CD4-positive, alpha-beta T cell (primary cell): ENCODE measurements at regions not wholly inside any gene's neighbourhood (a gene's known extent, or its start where the extent isn't known, plus 50 kb on each side); places are given as distances from the start of the nearest gene placed in this dataset.

ENCODE experiments used
- ATAC-seq: fragments of 200-7000 bp; cut with Tn5 transposase; one replicate; pipeline ENCODE4 v1.10.0; 2022; ENCODE audit warnings: mild to moderate bottlenecking; ENCODE audit not compliant: poor library complexity
- CTCF ChIA-PET: fragments of 350-600 bp; sonication (Branson Sonifier 250); formaldehyde crosslinking; loops from one replicate; lab custom pipeline; 2021; ENCODE audit warnings: antibody characterized with exemption, inconsistent platforms; lab: Charles Lee
- POLR2A ChIA-PET: fragments of 350-600 bp; sonication (Branson Sonifier 250); formaldehyde crosslinking; loops from one replicate; lab custom pipeline; 2021; ENCODE audit warnings: antibody characterized with exemption, inconsistent platforms; lab: Charles Lee
- DNase-seq, 14 experiments: peaks; one replicate each; pipeline ENCODE4 v3.0.0-alpha.2; 2013 to 2020; ENCODE audit warnings: mixed read lengths in 2 of 14
- H3K27ac ChIP-seq, 2 donors: one replicate each; pipeline versions ENCODE4 v1.5.1 to v1.7.0; 2013; ENCODE audit warnings: low read length in 2 of 2, low read depth in 1 of 2, mild to moderate bottlenecking in 1 of 2
- H3K27me3 ChIP-seq, 2 experiments: 1 replicate in 1 of 2; 2 replicates in 1 of 2; pipeline versions ENCODE4 v1.6.1 to v1.7.0; 2013; ENCODE audit warnings: low read length in 2 of 2, control low read depth in 1 of 2, mild to moderate bottlenecking in 1 of 2, moderate library complexity in 1 of 2; ENCODE audit not compliant: insufficient read depth in 2 of 2, control insufficient read depth in 1 of 2
- H3K36me3 ChIP-seq: one replicate; pipeline ENCODE4 v1.6.1; 2013; ENCODE audit warnings: low read length, control low read depth; ENCODE audit not compliant: insufficient read depth
- H3K4me1 ChIP-seq: one replicate; pipeline ENCODE4 v1.6.1; 2013; ENCODE audit warnings: low read length, control low read depth; ENCODE audit not compliant: insufficient read depth
- H3K4me3 ChIP-seq: one replicate; pipeline ENCODE4 v1.5.1; 2013; ENCODE audit warnings: mild to moderate bottlenecking, low read length, moderate library complexity
- H3K9me3 ChIP-seq, 2 experiments: 1 replicate in 1 of 2; 2 replicates in 1 of 2; pipeline versions ENCODE4 v1.6.1 to v1.7.0; 2013; ENCODE audit warnings: low read length in 2 of 2, mild to moderate bottlenecking in 2 of 2, control low read depth in 1 of 2, moderate library complexity in 1 of 2; ENCODE audit not compliant: control insufficient read depth in 1 of 2, insufficient read depth in 1 of 2
- H3K27ac Mint-ChIP-seq: one replicate; pipeline ENCODE4 v1.8.0; 2020; ENCODE audit warnings: mixed read lengths
- H3K27me3 Mint-ChIP-seq: one replicate; pipeline ENCODE4 v1.8.0; 2021; ENCODE audit warnings: mixed read lengths
- H3K36me3 Mint-ChIP-seq: one replicate; pipeline ENCODE4 v1.8.0; 2021; ENCODE audit warnings: low read depth, mixed read lengths
- H3K4me1 Mint-ChIP-seq: one replicate; pipeline ENCODE4 v1.8.0; 2021; ENCODE audit warnings: low read depth, mixed read lengths
- H3K4me3 Mint-ChIP-seq: one replicate; pipeline ENCODE4 v1.8.0; 2020; ENCODE audit warnings: mild to moderate bottlenecking, mixed read lengths
- H3K9me3 Mint-ChIP-seq: one replicate; pipeline ENCODE4 v1.8.0; 2020; ENCODE audit warnings: mixed read lengths
- CTCF ChIP-seq: fragments of 200-600 bp; IDR thresholded peaks from one replicate; pipeline ENCODE4 v1.8.0; 2022; ENCODE audit warnings: antibody characterized with exemption, mild to moderate bottlenecking
- intact Hi-C, 2 experiments: fragments of 100-400 bp; cut with DNase I in 1 of 2; cut with micrococcal nuclease in 1 of 2; formaldehyde crosslinking; loops; one replicate each; pipeline versions ENCODE4 v1.15.1 to v1.9.0; 2023 to 2025; cut with DNase I, micrococcal nuclease

- POLR2A ChIA-PET = no interaction called here
- no peak overlapping the region for H3K4me3 ChIP-seq
Measured at GRCh38 chrX:33339219-33339618, 127.9 kb upstream of the DMD start.

GRCh38 chrX:33336783-33337182 is 125.4 kb upstream of the DMD start:
- Histone ChIP-seq H3K9me3 (no peaks in the 10 kb centered on the region), H3K4me3 (no peak overlapping the region), H3K4me1 (no peaks in the 10 kb centered on the region), H3K27me3 (no peaks in the 10 kb centered on the region), H3K36me3 (no peaks in the 10 kb centered on the region), H3K27ac (no peak overlapping the region)
- no peaks in the 10 kb centered on the region for H3K36me3 Mint-ChIP-seq
- no peak for TF ChIP-seq CTCF
- H3K27ac Mint-ChIP-seq = no peak overlapping the region
- ChIA-PET POLR2A (no interaction called here), CTCF (no interaction called here)
- DNase-seq = no peak
- intact Hi-C loops = no loop called here
- ATAC-seq = no peak
- H3K4me1 Mint-ChIP-seq = no peaks in the 10 kb centered on the region
- H3K4me3 Mint-ChIP-seq = no peak overlapping the region
- no peaks in the 10 kb centered on the region for H3K9me3 Mint-ChIP-seq
- H3K27me3 Mint-ChIP-seq = no peaks in the 10 kb centered on the region

More at GRCh38 chrX:33339219-33339618, 127.9 kb upstream of the DMD start:
- Histone ChIP-seq H3K36me3 (no peaks in the 10 kb centered on the region), H3K4me1 (no peaks in the 10 kb centered on the region), H3K27ac (no peak overlapping the region), H3K9me3 (no peaks in the 10 kb centered on the region), H3K27me3 (no peaks in the 10 kb centered on the region)
- intact Hi-C loops = no loop called here
- no peak overlapping the region for H3K27ac Mint-ChIP-seq
- ATAC-seq (no peak), DNase-seq (no peak)
- CTCF ChIA-PET = no interaction called here
- no peaks in the 10 kb centered on the region for H3K36me3 Mint-ChIP-seq
- no peak for TF ChIP-seq CTCF
- no peaks in the 10 kb centered on the region for H3K27me3 Mint-ChIP-seq
- H3K9me3 Mint-ChIP-seq = peaks cover 2% of the 10 kb centered on the region
- H3K4me1 Mint-ChIP-seq = no peaks in the 10 kb centered on the region
- no peak overlapping the region for H3K4me3 Mint-ChIP-seq

- Mint-ChIP-seq H3K4me1 (no peaks in the 10 kb centered on the region), H3K9me3 (no peaks in the 10 kb centered on the region), H3K4me3 (no peak overlapping the region), H3K36me3 (no peaks in the 10 kb centered on the region), H3K27ac (no peak overlapping the region), H3K27me3 (no peaks in the 10 kb centered on the region)
- Histone ChIP-seq H3K27me3 (no peaks in the 10 kb centered on the region), H3K27ac (no peak overlapping the region), H3K4me1 (no peaks in the 10 kb centered on the region), H3K36me3 (no peaks in the 10 kb centered on the region), H3K4me3 (no peak overlapping the region), H3K9me3 (no peaks in the 10 kb centered on the region)
- DNase-seq (no peak), ATAC-seq (no peak)
- intact Hi-C loops = no loop called here
- POLR2A ChIA-PET = no interaction called here
- CTCF ChIA-PET = no interaction called here
- no peak for TF ChIP-seq CTCF
Measured at GRCh38 chrX:33333271-33333670, 121.9 kb upstream of the DMD start.
